ENCODE measurements at regions not wholly inside any gene's neighbourhood (a gene's known extent, or its start where the extent isn't known, plus 50 kb on each side); places are given as distances from the start of the nearest gene placed in this dataset.

GRCh38 chr20:2237059-2237458 lies 58.7 kb upstream of the TGM3 start:
- TF ChIP-seq POLR2AphosphoS5 (IDR thresholded peaks at IDR 0.05; ENCODE audit: low read depth, low read length) (no peak), SIN3A (IDR thresholded peaks at IDR 0.05; ENCODE audit: borderline replicate concordance, insufficient read depth, low read length) (no peak), FOXP2 (optimal IDR thresholded peaks at IDR 0.05; ENCODE audit: borderline replicate concordance, extremely low read depth, extremely low read length, insufficient read depth) (no peak)
- TF ChIP-seq, protein P1, sequence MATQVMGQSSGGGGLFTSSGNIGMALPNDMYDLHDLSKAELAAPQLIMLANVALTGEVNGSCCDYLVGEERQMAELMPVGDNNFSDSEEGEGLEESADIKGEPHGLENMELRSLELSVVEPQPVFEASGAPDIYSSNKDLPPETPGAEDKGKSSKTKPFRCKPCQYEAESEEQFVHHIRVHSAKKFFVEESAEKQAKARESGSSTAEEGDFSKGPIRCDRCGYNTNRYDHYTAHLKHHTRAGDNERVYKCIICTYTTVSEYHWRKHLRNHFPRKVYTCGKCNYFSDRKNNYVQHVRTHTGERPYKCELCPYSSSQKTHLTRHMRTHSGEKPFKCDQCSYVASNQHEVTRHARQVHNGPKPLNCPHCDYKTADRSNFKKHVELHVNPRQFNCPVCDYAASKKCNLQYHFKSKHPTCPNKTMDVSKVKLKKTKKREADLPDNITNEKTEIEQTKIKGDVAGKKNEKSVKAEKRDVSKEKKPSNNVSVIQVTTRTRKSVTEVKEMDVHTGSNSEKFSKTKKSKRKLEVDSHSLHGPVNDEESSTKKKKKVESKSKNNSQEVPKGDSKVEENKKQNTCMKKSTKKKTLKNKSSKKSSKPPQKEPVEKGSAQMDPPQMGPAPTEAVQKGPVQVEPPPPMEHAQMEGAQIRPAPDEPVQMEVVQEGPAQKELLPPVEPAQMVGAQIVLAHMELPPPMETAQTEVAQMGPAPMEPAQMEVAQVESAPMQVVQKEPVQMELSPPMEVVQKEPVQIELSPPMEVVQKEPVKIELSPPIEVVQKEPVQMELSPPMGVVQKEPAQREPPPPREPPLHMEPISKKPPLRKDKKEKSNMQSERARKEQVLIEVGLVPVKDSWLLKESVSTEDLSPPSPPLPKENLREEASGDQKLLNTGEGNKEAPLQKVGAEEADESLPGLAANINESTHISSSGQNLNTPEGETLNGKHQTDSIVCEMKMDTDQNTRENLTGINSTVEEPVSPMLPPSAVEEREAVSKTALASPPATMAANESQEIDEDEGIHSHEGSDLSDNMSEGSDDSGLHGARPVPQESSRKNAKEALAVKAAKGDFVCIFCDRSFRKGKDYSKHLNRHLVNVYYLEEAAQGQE (IDR thresholded peaks at IDR 0.05; ENCODE audit: insufficient read depth in 1 of 2, low read depth in 2 of 2, low read length in 2 of 2): no peak
